ENCODE measurements at regions not wholly inside any gene's neighbourhood (a gene's known extent, or its start where the extent isn't known, plus 50 kb on each side); places are given as distances from the start of the nearest gene placed in this dataset.
"Not testable (repeated sequence)": the region's sequence is repeated elsewhere in the genome, so short reads cannot be mapped to it uniquely, and the experiment has no call there.

GRCh38 chr10:30708234-30708633 lies 78.7 kb upstream of the LYZL2 start:
- H3K27me3 ChIP-seq (ENCODE audit: control insufficient read depth, insufficient read depth, low read length): no peaks in the 10 kb centered on the region
- no peak for TF ChIP-seq CTCF (IDR thresholded peaks at IDR 0.05; ENCODE audit: insufficient read depth, low read length, poor library complexity, severe bottlenecking)
- no peaks in the 10 kb centered on the region for H3K36me3 ChIP-seq (ENCODE audit: control insufficient read depth, insufficient read depth, low read length)
- DNase-seq (ENCODE audit: low read depth): no peak
- no peak overlapping the region for H3K4me3 ChIP-seq (ENCODE audit: low read depth, low read length)

GRCh38 chr10:30706189-30706588 lies 76.6 kb upstream of the LYZL2 start:
- H3K36me3 ChIP-seq (ENCODE audit: control insufficient read depth, insufficient read depth, low read length); H3K27me3 ChIP-seq (ENCODE audit: control insufficient read depth, insufficient read depth, low read length); DNase-seq (ENCODE audit: low read depth); H3K4me3 ChIP-seq (ENCODE audit: low read depth, low read length): not testable (repeated sequence)

GRCh38 chr10:30705625-30706149 lies 76.1 kb upstream of the LYZL2 start:
- Histone ChIP-seq H3K36me3 (ENCODE audit: control insufficient read depth, insufficient read depth, low read length) (no peaks in the 10 kb centered on the region), H3K27me3 (ENCODE audit: control insufficient read depth, insufficient read depth, low read length) (no peaks in the 10 kb centered on the region), H3K4me3 (ENCODE audit: low read depth, low read length) (no peak overlapping the region)
- no peak for DNase-seq (ENCODE audit: low read depth)
- no peak for TF ChIP-seq CTCF (IDR thresholded peaks at IDR 0.05; ENCODE audit: insufficient read depth, low read length, poor library complexity, severe bottlenecking)

- no peaks in the 10 kb centered on the region for H3K27me3 ChIP-seq (ENCODE audit: control insufficient read depth, insufficient read depth, low read length)
- DNase-seq (ENCODE audit: low read depth): no peak
- TF ChIP-seq CTCF (IDR thresholded peaks at IDR 0.05; ENCODE audit: insufficient read depth, low read length, poor library complexity, severe bottlenecking): no peak
These were observed 75.6 kb upstream of the LYZL2 start for GRCh38 chr10:30705101-30705624.

GRCh38 chr10:30704601-30705100 lies 75.1 kb upstream of the LYZL2 start:
- H3K4me3 ChIP-seq (ENCODE audit: low read depth, low read length); H3K27me3 ChIP-seq (ENCODE audit: control insufficient read depth, insufficient read depth, low read length); DNase-seq (ENCODE audit: low read depth); H3K36me3 ChIP-seq (ENCODE audit: control insufficient read depth, insufficient read depth, low read length): not testable (repeated sequence)

More at GRCh38 chr10:30705101-30705624, 75.6 kb upstream of the LYZL2 start:
- Histone ChIP-seq H3K36me3 (ENCODE audit: control insufficient read depth, insufficient read depth, low read length) (no peaks in the 10 kb centered on the region), H3K4me3 (ENCODE audit: low read depth, low read length) (no peak overlapping the region)

- H3K27me3 ChIP-seq (ENCODE audit: control insufficient read depth, insufficient read depth, low read length): no peaks in the 10 kb centered on the region
- no peak overlapping the region for H3K4me3 ChIP-seq (ENCODE audit: low read depth, low read length)
- no peak for DNase-seq (ENCODE audit: low read depth)
- no peak for TF ChIP-seq CTCF (IDR thresholded peaks at IDR 0.05; ENCODE audit: insufficient read depth, low read length, poor library complexity, severe bottlenecking)
- H3K36me3 ChIP-seq (ENCODE audit: control insufficient read depth, insufficient read depth, low read length): no peaks in the 10 kb centered on the region
These were observed 74.6 kb upstream of the LYZL2 start for GRCh38 chr10:30704026-30704600.

GRCh38 chr10:30703446-30703845 lies 73.9 kb upstream of the LYZL2 start:
- not testable (repeated sequence) for H3K4me3 ChIP-seq (ENCODE audit: low read depth, low read length); DNase-seq (ENCODE audit: low read depth); H3K36me3 ChIP-seq (ENCODE audit: control insufficient read depth, insufficient read depth, low read length); H3K27me3 ChIP-seq (ENCODE audit: control insufficient read depth, insufficient read depth, low read length)

All from kidney epithelial cell (primary cell).